ENCODE measurements at regions not wholly inside any gene's neighbourhood (a gene's known extent, or its start where the extent isn't known, plus 50 kb on each side); places are given as distances from the start of the nearest gene placed in this dataset.

- DNase-seq (ENCODE audit: low spot score): no peak
Measured at GRCh38 chr5:23367874-23368273, 139.5 kb upstream of the PRDM9 start.

DNA sequence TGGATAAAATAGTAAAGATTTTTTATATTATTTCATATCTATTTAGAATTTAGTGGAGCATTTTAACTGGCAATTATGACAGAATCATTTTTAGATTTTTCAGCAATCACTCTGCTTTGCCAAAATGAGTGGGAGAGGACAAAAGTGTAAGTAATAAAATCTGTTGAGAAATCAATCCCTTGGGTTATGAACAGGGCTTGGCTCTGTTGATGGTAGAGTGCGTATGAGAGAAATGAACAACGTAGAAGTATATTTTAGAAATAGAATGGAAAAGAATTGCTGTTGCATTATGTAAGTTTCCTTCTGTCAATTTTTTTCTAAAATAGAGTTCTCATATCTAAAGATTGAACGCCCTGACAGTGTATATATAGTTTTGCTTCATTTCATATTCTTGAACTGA is 154.1 kb upstream of the PRDM9 start:
- DNase-seq (ENCODE audit: low spot score): no peak

- DNase-seq (ENCODE audit: low spot score): no peak
Measured at GRCh38 chr5:23352446-23352845, 155.0 kb upstream of the PRDM9 start.

- DNase-seq (ENCODE audit: low spot score): no peak
Measured at GRCh38 chr5:23343121-23343520, 164.3 kb upstream of the PRDM9 start.

- no peak for DNase-seq (ENCODE audit: low spot score)
Measured at GRCh38 chr5:23332650-23333251, 174.7 kb upstream of the PRDM9 start.

- no peak for DNase-seq (ENCODE audit: low spot score)
Measured at GRCh38 chr5:23330726-23331125, 176.7 kb upstream of the PRDM9 start.

DNA sequence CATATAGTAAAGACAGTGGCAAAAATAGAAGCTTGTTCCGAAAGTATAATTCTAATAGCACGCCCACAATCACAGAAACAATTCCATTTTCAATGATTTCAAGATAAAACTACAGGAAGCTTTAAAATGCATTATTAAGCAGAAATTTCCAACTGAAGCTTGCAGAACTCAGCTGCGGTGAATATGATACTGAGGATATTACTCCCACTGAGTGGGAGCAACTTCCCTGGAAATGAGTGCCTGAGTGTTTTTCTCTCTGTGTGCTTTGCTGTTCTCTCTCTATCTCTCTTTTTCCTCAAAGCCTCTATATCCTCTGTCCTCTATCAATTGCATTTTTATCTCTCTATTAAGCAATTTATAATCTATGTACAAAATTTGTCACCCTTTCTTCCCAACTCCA is 187.5 kb upstream of the PRDM9 start:
- DNase-seq (ENCODE audit: low spot score): no peak

GRCh38 chr5:23318960-23319359 is 188.4 kb upstream of the PRDM9 start:
- DNase-seq (ENCODE audit: low spot score): no peak

DNA sequence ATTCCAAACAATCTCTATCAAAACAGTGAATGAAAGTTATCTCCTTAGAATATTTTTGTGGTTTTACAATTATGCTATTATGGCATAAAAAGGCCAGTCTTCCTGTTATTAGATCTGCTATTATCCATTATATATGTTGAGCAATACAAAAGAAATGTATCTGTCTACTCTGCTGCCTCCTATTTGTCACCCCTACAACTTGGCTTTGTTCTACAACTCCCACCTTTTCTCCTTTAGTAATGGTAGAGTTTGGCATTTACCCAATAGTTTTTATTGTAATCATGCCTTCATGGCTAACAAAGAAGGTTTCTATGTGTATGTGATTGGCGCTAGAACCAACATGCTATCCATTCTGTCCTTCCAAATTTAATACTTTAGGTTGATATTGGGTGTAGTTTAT is 189.2 kb upstream of the PRDM9 start:
- no peak for DNase-seq (ENCODE audit: low spot score)

GRCh38 chr5:23316060-23316591 is 191.3 kb upstream of the PRDM9 start:
- DNase-seq (ENCODE audit: low spot score): no peak

DNA sequence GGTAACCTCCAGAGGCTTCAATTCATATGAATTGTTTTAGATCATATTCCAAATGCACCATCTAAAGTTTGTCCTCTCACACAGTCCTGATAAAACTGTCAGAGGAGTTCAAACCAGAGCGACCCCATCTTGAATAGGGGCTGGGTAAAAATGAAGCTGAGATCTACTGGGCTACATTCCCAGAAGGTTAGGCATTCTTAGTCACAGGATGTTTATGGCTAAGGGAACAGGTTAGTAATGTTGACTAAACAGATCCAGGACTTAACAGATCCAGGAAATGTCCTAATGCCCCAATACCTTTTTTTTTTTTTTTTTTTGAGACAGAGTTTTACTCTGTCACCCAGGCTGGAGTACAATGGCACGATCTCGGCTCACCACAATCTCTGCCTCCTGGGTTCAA is 192.6 kb upstream of the PRDM9 start:
- no peak for DNase-seq (ENCODE audit: low spot score)

- no peak for DNase-seq (ENCODE audit: low spot score)
Measured at GRCh38 chr5:23305055-23305454, 202.4 kb upstream of the PRDM9 start.

DNA sequence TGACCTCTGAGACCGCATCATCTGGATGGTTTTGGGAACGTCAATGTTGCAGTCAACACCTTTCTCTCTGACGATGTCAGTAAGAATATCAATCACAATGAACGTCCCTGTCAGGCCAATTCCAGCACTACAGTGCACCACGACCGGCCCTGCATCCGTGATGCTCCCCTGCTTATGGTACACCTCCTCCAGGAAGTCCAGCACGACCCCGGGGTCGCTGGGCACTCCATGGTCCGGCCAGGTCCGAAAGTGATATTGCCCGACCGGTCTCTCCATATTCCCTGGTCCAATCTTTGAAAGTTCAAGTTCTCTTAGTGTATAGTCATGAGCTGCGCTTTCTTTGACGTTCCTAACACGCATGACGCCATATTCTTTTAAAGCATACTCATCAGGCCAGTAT is 203.6 kb upstream of the PRDM9 start:
- no peak for DNase-seq (ENCODE audit: low spot score)

GRCh38 chr5:23303435-23303834 is 204.0 kb upstream of the PRDM9 start:
- no peak for DNase-seq (ENCODE audit: low spot score)

- no peak for DNase-seq (ENCODE audit: low spot score)
Measured at GRCh38 chr5:23302438-23302837, 205.0 kb upstream of the PRDM9 start.

DNA sequence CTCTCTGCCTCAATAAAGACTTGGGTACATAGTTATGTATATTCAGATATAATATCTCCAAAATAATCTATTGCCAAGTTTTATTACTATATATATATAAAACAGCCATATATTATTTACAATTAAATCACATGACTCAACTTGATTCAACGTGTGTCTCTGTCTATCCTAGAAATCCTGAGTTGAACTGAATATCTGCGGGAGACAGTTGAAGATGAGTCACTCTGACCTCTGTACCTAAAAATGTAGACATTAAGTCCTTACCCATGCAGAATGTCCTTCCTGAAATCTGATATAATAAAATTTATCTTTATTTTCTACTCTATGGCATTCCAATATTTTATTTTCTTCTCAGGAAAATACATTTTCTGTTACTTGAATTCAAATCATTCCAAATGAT is 218.2 kb upstream of the PRDM9 start:
- DNase-seq (ENCODE audit: low spot score): no peak

DNA sequence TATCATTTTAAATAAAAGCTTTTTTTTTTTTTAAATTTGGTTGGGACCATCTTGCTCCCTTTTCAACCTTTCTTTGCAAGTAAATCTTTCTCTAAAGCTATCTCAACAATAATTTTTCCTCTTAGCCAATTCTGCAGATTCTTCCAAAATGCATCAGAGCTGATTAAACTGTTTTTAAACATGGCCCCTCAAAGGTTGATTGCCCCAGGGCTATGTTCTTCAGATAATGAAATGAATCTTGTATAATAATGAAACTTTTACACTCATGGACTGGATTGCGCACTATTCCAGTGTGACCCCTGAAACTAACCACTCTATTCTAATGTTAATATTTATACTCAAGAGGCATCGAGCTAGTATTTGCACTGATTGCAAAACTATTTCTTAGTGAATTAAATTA is 222.8 kb upstream of the PRDM9 start:
- DNase-seq (ENCODE audit: low spot score): no peak

- DNase-seq (ENCODE audit: low spot score): no peak
Measured at GRCh38 chr5:23274171-23274570, 233.2 kb upstream of the PRDM9 start.

DNA sequence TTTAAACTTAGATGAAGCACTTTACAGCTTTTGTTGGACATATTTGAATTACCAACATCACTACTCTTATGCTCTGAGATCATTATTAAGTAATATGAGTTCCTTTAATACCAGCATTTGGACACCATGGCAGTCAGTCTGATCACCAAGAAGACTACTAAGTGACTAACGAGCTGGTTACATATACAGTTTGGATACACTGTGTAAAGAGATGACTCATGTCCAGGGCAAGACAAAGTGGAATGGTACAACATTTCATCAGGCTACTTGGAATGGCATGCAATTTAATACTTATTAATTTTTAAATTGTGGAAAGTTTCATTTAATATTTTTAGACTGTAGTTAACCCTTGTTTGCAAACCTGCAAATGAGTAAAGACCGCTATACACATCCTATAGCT is 237.4 kb upstream of the PRDM9 start:
- DNase-seq (ENCODE audit: low spot score): no peak

DNA sequence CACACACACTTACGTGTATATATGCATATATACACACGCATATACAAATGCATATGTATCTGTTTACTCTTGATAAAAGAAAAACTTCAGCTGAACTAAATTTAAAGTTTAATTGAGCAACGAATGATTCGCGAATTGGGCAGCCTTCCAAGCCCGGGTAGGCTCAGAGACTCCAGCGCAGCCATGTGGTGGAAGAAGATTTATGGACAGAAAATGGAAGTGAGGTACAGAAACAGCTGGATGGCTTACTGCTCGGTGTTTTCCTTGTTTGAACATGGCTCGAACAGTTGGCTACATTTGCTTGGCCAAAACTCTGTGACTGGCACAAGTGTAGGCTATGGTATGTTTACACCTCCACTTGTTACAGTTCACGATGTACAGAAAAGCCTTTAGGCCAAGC is 239.3 kb upstream of the PRDM9 start:
- DNase-seq (ENCODE audit: low spot score): no peak

GRCh38 chr5:23260621-23261020 is 246.8 kb upstream of the PRDM9 start:
- DNase-seq (ENCODE audit: low spot score): no peak

DNA sequence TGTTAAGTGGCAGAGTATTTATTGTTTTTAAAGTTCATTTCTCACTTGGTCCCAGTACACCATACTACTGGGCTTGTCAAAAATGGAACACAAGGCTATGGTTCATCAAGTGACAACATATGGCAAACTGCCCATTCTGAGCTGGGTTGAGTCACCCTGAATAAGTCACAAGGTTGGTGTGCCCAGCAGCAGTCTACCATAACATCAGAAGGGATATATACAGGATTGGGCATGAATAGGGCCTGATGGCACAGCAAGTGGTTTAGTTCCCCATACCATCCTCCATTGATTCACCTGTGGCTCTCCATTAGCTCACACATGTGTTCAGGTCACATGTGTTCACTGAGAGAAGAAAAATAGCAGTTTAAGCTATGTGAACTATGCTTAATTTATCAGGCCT is 249.8 kb upstream of the PRDM9 start:
- no peak for DNase-seq (ENCODE audit: low spot score)

DNA sequence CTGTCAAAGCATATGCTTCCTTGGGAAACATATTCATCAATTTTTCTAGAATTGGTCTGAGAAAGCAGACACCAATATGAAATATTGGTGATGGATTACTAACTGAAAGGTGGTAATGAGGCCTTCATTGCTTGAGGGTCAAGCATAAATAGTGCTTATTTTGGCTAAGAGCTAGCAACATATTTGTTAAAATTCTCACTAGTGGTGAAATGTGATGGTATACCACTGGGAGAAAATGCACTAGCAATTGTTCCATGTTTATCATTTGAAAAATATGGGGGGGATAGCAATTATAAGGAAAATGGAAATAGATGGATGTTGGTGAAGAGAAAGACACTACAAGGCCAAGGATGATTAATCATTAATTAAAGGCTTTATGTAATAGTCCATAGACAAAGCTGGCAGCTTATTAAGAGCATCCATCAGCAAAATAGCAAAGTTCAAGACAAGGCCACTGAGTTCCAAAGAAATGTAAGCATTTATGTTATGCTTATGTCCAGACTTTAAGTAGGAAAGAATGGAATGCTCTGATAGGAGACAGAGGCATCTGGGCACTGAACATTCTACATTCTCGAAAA is 253.7 kb upstream of the PRDM9 start:
- DNase-seq (ENCODE audit: low spot score): no peak

DNA sequence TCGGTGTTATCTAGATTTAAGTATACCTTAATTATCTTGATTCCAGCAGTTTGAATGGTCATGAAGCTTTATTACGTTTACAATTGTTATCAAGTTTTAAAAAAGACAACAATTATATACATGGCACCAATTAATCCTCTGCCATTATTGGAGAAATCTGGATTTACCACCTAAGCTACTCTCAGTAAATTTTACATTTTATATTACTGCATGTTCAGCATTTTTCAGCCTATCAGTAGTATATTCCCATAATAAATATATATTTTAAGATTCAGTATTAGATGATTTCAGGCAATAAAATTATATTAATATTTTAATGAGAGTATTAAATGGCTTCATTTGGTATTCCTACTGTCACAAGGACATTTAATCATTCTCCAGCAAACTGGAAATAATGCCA is 264.5 kb upstream of the PRDM9 start:
- DNase-seq (ENCODE audit: low spot score): no peak

Measured in AG08396 (cell line).